SH-SY5Y (cell line): ENCODE measurements at regions not wholly inside any gene's neighbourhood (a gene's known extent, or its start where the extent isn't known, plus 50 kb on each side); places are given as distances from the start of the nearest gene placed in this dataset.

ENCODE experiments used
- GATA2 ChIP-seq: IDR thresholded peaks from 2 replicates; pipeline ENCODE4 v1.6.1; 2011; ENCODE audit warnings: mild to moderate bottlenecking, low read depth, low read length
- GATA3 ChIP-seq: IDR thresholded peaks from 2 replicates; pipeline ENCODE4 v1.6.1; 2011; ENCODE audit warnings: low read depth, mild to moderate bottlenecking, low read length, moderate library complexity

- TF ChIP-seq GATA3: no peak
- TF ChIP-seq GATA2: no peak
These were observed 137.9 kb upstream of the DACH1 start for GRCh38 chr13:72004784-72005374.
